Stimulated activated CD4-positive, alpha-beta T cell treated with anti-CD3 and anti-CD28 coated beads, Interleukin-15, amount 100 ng/mL, for 24 hours (primary cell): ENCODE measurements at regions not wholly inside any gene's neighbourhood (a gene's known extent, or its start where the extent isn't known, plus 50 kb on each side); places are given as distances from the start of the nearest gene placed in this dataset.
"Not testable (repeated sequence)": the region's sequence is repeated elsewhere in the genome, so short reads cannot be mapped to it uniquely, and the experiment has no call there.

Experiments
- DNase-seq: peaks from one replicate; pipeline ENCODE4 v3.0.0-alpha.2; 2020

DNA sequence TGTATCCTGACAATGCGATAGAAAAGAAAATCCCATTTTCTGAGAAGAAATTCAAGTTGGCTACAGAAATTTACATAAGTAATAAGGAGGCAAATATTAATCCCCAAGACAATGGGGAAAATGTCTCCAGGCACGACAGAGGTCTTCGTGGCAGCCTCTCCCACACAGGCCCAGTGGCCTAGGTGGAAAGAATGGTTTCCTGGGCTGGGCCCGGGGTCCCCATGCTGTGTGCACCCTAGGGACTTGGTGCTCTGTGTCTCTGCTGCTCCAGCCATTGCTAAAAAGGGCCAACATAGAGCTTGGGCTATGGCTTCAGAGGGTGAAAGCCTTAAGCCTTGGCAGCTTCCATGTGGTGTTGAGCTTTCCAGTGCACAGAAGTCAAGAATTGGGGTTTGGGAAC is 102.5 kb upstream of the LYPLAL1 start:
- DNase-seq = no peak

DNA sequence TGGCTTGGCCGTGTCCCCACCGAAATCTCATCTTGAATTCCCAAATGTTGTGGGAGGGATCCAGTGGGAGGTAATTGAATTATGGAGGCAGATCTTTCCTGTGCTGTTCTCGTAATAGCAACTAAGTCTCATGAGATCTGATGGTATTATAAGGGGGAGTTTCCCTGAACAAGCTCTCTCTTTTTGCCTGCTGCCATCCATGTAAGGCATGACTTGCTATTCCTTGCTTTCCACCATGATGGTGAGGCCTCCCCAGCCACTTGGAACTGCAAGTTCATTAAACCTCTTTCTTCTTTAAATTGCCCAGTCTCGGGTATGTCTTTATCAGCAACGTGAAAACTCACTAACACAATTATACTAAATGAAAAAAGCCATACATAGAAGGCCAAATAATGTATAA is 101.3 kb upstream of the LYPLAL1 start:
- no peak for DNase-seq

DNA sequence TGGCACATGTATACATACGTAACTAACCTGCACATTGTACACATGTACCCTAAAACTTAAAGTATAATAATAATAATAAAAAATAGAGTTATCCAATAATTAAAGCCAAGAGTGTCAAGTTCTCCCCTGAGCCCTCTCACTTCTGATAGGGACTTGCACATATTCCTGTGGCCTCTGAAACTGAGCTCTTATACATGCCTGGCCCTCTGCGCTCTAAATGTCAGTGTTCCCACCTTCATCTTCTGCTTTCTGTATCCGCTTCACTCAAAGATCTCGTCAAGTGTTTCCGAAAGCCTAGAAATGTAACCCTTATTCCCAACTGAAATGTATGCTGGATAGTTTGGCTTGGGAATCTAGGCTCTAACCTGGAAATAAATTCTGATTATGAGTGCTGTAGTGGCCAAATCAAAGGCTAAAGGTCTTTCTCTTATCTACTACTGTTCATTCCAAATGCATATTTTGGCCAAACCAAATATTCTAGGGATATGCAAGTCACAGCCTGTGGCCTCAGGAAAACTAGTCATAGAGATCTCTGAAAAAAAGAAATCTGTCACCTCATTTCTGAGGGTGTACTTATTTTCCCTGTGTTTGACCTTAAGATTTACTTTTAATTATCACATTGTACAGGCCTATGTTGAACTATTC is 99.5 kb upstream of the LYPLAL1 start:
- no peak for DNase-seq

DNA sequence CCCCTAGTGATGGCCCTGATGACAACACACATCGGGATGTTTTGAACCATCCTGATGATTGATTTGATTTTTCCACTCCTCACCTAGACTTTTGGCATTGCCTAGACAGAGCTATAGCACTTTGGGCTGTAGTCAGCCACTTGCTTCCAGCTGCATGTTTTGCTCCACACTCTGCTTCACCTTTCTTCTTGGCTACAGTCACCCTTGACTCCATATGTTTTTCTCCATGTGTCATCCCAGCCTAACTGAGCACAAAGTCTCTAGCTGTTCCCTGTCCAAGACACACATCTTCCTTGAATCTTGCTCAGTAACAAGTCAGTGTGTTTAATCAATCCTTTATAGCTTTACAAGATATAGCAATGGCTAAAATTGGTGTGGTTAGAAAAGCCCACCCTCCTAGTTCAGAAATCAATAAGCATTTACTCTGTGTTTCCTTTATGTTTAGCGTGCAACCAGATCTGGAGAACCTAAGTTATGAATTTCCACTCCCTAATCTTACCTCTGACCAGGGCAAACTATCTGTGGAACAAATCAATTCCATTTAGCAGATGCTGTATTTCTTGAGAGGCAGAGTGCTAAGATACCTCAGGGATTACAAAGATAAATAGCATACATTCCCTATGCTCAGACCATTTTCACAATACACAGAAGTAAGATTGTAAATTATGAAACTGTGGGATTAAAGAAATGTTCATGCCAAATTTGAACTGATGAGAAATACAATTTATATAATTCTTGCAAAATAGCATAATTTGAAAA is 98.4 kb upstream of the LYPLAL1 start:
- no peak for DNase-seq

DNA sequence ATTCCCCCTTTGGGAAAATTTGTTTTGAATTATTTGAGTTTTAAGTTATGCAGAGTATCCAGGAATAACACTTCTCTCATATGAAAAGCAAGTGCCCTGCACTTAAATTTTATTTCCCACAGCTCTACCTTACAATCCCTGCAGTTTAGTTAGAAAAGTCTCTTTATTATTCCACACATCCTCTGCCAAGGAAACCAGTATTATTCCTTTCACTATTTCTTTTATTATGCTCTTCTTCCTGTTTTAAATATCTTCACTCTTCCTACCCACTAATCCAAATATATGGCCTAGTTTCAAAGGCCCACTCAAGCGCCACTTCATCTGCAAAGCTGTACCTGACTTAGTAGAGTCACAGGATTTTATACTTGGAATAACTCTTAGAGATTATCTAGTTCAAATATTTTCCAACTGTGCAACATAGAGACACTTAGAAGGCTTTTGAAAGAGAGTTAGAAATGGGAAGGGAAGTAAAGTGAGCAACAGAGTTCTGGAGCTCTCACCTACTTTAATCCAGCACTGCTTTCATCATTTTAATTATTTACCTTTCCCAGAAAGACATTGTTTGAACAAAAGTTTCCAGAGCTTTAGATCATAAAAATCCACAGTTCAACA is 97.2 kb upstream of the LYPLAL1 start:
- no peak for DNase-seq

DNA sequence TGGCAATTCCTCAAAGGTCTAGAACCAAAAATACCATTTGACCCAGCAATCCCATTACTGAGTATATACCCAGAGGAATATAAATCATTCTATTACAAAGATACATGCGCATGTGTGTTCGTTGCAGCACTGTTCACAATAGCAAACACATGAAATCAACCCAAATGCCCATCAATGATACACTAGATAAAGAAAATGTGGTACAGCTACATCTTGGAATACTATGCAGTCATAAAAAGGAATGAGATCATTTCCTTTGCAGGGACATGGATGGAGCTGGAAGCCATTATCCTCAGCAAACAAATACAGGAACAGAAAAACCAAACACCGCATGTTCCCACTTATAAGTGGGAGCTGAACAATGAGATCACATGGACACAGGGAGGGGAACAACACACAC is 95.9 kb upstream of the LYPLAL1 start:
- DNase-seq = not testable (repeated sequence)

DNA sequence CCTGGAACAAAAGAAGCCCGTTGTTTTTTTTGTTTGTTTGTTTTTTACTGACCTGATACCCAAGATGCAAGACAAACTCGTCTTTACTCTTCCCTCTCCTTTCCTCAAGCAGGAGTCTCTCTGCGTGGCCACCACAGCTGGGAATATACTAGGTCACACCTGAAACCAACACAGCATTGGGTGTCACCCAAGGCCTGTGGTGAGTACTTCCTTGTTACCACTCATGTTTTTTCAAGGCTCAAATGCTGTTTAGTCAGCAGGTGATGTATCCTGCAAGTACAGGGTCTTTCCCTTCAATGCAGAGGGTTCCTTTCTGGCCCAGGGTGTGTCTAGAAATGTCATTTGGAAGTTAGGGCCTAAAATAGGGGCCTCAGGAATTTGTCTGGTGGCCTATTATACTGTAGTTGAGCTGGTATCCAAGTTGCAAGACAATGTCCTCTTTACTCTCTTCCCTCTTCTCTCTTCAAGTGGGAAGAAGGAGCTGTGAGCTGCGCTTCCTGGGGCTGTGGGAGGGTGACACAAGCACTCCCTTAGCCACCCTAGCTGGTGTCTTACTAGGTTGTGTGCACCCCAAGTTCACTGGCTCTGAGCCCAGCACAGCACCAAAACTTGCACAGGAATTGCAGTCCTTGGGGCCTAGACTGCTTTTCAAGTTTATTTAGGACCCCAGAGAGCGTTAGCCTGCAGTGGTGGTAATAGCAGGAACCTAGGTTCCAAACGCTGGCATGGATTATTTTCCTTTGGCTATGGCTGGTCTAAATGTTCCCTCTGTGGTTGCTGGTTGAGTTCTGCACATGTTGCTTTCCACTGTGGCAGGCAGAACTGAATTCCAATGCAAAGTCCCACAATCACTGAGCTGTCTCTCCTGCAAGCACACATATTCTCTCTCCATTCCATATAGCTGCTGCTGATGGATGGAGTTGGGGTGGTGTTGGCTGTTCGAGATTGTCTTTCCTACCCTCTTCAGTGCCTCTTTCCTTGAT is 91.4 kb upstream of the LYPLAL1 start:
- no peak for DNase-seq

DNA sequence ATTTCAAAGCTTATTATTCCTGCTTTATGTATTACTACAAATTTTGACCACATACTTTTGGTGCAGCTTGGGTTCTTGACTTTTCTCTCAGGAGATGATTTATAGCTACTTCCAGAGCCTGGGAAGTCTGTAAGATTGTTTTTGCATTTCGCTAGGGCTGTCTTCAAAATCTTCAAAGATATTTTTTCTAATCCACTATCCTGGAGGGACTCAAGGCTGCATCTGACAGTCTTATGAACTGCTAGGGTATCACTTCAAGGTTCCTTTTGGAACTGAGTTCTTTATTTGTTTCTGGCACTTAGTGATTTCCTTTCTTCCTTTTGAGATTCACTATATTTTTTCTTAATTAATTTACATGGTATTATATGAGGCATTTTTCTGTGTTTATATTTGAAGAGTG is 90.0 kb upstream of the LYPLAL1 start:
- no peak for DNase-seq

DNA sequence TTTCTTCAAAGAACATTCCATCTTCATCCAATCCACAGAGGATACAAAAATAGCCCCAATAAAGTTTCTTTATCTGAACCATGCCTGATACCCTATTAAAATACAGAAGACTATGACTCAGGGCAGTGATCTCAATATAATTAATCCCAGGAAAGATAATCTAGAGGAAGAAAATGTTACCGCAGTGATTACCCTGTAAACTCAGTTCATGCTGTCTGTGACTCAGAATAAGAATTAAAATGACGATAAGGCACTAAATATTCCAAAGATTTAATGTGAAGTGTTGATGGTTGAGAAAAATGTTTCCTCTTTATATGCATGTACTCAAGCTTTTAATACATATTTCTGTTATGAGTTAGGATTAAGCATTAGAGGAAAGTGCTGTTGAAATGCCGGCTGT is 88.6 kb upstream of the LYPLAL1 start:
- no peak for DNase-seq

DNA sequence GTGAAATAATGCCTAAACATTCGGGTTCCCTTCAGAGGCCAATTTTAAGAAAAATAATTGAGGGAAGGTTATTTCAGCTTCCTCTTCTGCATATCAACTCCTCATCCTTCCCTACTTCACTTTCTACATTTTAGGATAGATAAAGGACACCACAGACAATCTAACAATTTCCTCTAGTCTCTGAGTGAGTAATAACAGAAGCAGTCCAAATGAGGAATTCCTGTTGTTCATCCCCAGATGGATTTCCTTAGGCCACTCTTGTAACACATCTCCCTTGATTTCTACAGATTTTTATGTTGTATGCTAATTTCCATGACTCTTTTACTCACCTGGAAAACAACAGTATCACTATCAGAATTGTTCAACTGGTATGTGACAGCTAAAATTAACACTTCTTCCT is 87.7 kb upstream of the LYPLAL1 start:
- no peak for DNase-seq

DNA sequence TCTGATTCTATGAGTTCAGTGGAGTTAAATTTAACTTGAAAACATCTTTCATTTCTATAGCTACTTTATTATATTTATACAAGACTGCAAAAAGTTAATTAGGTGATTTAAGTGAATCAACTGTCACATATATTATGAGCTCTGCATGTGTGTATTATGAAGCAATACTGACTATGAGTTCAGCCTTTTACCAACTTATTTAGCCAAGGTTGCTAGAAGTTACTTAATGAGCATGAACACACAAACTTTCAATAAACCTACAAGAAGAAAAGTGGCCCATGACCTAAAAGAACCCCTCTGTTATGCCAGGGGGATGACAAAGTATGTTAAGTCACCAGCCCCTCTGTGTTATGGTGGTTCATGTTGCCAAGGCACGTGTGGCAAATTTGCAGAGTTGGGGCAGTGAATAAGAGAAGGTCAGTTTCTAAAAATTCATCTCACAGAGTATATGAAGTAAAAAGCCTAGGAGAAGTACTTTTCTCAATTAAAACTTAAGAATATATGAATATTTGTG is 86.7 kb upstream of the LYPLAL1 start:
- DNase-seq = no peak

DNA sequence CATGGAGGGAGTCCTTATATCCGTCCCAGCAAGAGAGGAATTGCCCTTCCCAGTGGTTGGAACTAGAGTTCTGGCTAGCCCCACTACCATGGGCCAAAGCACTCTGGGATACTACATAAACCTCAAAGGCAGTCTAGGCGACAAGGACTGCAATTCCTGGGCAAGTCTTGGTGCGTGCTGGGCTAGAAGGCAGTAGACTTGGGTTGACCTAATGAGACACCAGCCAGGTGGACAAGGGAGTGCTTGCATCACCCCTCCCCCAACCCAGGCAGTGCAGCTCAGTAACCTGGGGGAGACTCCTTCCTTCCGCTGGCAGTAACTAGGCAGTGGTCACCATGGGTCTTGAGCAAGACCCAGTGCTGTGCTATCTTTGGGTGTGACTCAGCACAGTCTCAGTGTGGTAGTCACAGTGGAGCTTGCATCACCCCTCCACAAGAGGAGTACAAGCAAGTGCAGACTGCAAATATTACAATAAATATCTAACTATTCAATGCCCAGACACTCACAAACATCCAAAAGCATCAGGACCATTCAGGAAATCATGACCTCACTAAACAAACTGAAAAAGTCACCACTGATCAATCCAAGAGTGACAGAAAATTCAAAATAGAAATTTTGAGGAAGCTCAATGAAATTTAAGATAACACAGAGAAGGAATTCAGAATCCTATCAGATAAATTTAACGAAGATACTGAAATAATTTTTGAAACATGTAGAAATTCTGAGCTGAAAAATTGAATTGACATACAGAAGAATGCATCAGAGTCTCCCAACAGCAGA is 84.7 kb upstream of the LYPLAL1 start:
- DNase-seq = no peak

DNA sequence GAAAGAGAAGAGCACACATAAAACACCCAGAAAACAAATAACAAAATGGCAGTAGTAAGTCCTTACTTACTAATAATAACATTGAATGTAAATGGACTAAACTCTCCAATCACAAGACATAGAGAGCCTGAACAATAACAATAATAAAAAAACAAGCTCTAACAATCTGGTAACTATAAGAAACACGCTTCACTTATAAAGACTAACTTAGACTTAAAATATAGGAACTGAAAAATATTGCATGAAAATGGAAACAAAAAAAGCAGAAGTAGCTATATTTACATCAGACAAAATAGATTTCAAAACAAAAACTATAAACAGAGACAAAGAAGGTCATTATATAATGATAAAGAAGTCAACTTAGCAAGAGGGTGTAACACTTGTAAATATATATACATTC is 83.1 kb upstream of the LYPLAL1 start:
- no peak for DNase-seq

DNA sequence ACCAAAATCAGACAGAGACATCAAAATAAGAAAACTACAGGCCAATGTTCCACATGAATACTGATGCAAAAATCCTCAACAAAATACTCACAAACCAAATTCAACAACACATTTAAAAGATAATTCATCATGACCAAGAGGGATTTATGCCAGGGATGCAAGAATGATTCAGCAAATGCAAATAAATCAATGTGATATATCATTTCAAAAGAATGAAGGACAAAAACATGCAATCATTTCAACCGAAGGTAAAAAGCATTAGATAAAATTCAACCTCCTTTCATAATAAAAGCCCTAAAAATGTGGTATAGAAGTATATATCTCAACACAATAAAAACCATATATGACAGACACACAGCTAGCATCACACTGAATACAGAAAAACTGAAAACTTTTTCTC is 81.5 kb upstream of the LYPLAL1 start:
- DNase-seq = no peak

DNA sequence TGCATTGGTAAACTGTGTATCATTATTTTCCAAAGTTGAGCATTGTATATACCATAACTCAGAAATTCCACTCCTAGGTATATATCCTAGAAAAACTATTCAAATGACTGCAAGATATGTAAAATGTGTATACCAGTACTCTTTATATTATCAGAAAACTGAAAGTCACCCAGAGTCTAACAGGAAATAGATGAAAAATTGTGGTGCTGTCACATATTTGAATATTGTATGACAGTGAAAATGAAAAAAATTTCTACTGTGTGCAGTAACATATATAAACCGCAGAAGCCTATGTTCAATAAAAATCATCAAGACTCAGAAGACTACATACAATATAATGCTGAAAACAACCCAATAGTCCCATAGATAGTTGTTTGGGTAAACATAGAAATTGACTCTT is 74.4 kb upstream of the LYPLAL1 start:
- no peak for DNase-seq

DNA sequence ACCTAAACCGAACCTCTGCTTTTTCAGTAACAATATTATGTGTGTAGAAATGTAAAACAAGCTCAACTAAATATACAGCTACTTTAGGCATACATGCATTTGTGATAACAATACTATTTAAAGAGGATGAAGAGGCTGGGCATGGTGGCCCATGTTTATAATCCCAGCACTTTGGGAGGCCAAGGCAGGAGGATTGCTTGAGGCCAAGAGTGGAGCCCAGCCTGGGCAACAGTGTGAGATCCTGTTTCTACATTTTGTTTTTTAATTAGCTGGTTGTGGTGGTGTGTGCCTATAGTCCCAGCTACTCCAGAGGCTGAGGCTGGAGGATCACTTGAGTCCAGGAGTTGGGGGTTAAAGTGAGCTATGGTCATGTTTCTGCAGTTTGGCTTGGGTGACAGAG is 73.6 kb upstream of the LYPLAL1 start:
- no peak for DNase-seq

DNA sequence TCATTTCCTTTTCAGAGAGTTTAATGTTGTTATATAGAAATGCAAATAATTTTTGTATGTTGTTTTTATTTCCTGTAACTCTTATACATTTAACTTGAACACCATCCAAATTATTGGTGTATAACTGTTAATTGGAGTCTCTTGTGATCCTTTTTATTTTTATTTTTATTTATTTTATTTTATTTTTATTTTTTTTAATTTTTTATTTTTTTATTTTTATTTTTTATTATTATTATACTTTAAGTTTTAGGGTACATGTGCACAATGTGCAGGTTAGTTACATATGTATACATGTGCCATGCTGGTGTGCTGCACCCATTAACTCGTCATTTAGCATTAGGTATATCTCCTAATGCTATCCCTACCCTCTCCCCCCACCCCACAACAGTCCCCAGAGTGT is 71.2 kb upstream of the LYPLAL1 start:
- not testable (repeated sequence) for DNase-seq

DNA sequence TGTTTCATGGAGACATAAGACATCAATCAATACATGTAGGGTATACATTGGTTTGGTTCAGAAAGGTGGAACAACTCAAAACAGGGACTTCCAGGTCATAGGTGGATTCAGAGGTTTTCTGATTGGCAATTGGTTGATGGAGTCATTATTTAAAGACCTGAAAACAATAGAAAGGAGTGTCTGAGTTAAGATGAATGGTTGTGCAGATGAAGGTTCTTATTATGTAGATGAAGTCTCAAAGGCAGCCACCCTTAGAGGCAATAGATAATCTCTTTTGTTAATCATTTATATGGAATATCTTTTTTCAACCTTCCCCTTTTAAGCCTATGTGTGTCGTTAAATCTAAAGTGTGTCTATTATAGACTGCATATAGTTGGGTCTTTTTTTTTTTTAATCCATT is 67.8 kb upstream of the LYPLAL1 start:
- DNase-seq = no peak

DNA sequence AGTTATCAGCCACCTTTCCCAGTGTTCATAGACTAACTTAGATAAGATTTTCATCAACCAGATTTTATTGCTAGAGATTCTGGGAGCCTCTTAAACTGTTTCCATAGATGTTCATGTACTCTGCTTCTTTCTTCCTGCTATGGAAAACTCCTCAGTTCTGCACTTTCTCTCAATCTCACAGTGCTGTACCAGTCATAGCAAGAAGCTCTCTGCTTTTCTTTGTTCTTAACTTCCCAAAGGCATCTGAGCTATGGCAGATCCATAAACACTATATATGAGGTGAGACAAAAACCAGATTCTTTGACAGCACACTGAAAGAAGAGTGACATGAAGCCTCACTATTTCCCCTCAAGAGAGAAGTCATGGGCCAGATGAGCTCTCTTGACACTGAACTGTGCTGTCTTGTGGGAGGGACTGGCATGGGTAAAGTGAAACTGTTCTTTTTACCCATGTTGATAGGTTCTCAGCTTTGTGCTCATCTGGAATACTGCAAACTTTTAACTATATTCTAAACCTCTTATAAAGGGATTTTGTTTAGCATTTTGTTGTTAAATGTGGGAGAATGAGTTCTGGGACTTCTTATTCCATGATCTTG is 64.2 kb upstream of the LYPLAL1 start:
- no peak for DNase-seq

DNA sequence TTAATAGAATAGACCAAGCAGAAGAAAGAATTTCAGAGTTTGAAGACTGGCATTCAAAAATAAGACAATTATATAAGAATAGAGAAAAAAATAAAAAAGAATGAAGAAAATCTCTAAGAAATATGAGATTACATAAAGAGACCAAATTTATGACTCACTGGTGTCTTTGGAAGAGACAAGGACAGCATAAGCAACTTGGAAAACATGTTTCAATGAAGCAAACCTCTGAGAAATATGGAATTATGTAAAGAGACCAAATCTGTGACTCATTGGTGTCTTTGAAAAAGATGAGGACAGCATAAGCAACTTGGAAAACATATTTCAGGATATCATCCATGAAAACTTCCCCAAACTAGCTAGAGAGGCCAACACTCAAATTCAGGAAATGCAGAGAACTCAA is 60.4 kb upstream of the LYPLAL1 start:
- no peak for DNase-seq

DNA sequence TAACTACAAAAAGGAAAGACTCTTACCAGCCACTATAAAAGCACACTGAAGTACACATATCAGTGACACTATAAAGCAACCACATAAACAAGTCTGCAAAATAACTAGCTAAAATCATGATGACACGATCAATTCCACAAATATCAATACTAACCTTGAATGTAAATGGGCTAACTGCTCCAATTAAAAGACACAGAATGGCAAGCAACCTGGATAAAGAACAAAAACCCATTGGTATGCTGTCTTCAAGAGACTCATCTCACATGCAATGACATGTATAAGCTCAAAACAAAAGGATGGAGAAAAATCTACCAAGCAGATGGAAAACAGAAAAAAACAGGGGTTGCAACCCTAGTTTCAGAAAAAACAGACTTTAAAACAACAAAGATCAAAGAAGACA is 59.7 kb upstream of the LYPLAL1 start:
- DNase-seq = no peak

DNA sequence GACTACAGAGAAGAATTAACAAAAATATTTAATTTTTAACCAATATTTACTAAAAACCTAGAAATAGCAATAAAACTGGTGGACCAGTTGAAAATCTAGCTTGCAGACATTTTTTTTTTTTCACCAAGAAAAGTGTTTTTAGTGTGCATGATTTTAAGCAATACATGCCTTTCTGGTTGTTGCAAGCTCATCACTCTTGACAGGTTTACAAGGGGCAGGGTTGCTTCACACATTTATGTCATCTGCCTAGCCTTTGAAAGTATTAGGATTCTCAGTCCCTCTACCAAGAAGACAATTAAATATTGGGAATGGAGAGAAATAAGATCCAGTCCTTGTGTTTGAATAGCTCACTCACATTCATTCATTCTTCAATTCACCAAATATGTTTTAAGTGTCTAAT is 53.8 kb upstream of the LYPLAL1 start:
- no peak for DNase-seq
